ENCODE measurements at regions not wholly inside any gene's neighbourhood (a gene's known extent, or its start where the extent isn't known, plus 50 kb on each side); places are given as distances from the start of the nearest gene placed in this dataset.

DNA sequence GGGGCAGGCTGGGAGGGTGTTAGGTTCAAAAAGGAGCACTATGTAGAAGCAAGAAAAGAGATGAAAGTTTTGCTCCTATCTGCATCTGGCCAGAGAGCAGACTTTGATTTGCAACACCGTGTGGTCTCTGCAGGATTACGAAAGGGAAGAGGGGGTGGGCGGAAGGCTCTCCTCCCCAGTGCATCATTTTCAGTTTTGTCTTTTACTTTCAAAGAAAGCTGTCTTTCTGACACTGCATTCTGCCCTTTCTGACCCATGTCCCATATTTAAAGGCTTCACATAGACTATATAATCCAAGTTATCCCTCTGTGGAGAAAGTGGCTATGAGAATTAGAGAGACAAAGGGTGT lies 126.5 kb downstream of the RHOU start:
- Histone ChIP-seq H3K27ac (ENCODE audit: low read depth in 1 of 2, low read length in 2 of 2) (no peak overlapping the region), H3K4me2 (replicated peaks; ENCODE audit: extremely low read depth, low read length, poor library complexity, severe bottlenecking) (peak overlapping the region; percentile 40), H2AFZ (ENCODE audit: insufficient read depth, low read depth, low read length, poor library complexity, severe bottlenecking) (no peak overlapping the region), H4K20me1 (ENCODE audit: insufficient read depth, low read length) (no peaks in the 10 kb centered on the region), H3K9ac (ENCODE audit: insufficient read depth, low read length, poor library complexity, severe bottlenecking) (no peak overlapping the region), H3K27me3 (ENCODE audit: control insufficient read depth in 2 of 2, insufficient read depth in 2 of 2, low read length in 2 of 2) (no peaks in the 10 kb centered on the region), H3K36me3 (replicated peaks in 1 of 2; ENCODE audit: control insufficient read depth in 1 of 2, insufficient read depth in 2 of 2, low read length in 2 of 2) (no peaks in the 10 kb centered on the region), H3K9me3 (replicated peaks in 1 of 2; ENCODE audit: control insufficient read depth in 1 of 2, insufficient read depth in 1 of 2, low read length in 2 of 2) (no peaks in the 10 kb centered on the region), H3K4me3 (replicated peaks in 1 of 3; ENCODE audit: low read depth in 2 of 3, low read length in 3 of 3) (peak overlapping the region in 1 of 3 experiments; percentile 3), H3K79me2 (ENCODE audit: insufficient read depth, low read length) (no peaks in the 10 kb centered on the region), H3K4me1 (ENCODE audit: control insufficient read depth in 1 of 2, insufficient read depth in 2 of 2, low read length in 2 of 2) (peaks cover 32 to 41% of the 10 kb centered on the region in 2 donors)
- H3K27ac Mint-ChIP-seq: no peak overlapping the region
- DNase-seq: peak in 1 of 3 donors; percentile 22
- H3K4me1 Mint-ChIP-seq: peaks cover 37% of the 10 kb centered on the region
- H3K4me3 Mint-ChIP-seq: peak overlapping the region; percentile 49 to 62
- WGBS (ENCODE audit: insufficient coverage): no CpG with 5 or more reads among the region's 3 CpGs
- H3K27me3 Mint-ChIP-seq (ENCODE audit: low read depth in 3 of 3): peaks cover 2 to 6% (median 3%) of the 10 kb centered on the region in 3 donors
- no peak for TF ChIP-seq CTCF (IDR thresholded peaks at IDR 0.05)
- peaks cover 0 to 2% of the 10 kb centered on the region in 2 donors for H3K36me3 Mint-ChIP-seq
- H3K9me3 Mint-ChIP-seq: peaks cover 0 to 2% (median 0%) of the 10 kb centered on the region in 7 donors
- intact Hi-C loops (cut with micrococcal nuclease): no loop called here

DNA sequence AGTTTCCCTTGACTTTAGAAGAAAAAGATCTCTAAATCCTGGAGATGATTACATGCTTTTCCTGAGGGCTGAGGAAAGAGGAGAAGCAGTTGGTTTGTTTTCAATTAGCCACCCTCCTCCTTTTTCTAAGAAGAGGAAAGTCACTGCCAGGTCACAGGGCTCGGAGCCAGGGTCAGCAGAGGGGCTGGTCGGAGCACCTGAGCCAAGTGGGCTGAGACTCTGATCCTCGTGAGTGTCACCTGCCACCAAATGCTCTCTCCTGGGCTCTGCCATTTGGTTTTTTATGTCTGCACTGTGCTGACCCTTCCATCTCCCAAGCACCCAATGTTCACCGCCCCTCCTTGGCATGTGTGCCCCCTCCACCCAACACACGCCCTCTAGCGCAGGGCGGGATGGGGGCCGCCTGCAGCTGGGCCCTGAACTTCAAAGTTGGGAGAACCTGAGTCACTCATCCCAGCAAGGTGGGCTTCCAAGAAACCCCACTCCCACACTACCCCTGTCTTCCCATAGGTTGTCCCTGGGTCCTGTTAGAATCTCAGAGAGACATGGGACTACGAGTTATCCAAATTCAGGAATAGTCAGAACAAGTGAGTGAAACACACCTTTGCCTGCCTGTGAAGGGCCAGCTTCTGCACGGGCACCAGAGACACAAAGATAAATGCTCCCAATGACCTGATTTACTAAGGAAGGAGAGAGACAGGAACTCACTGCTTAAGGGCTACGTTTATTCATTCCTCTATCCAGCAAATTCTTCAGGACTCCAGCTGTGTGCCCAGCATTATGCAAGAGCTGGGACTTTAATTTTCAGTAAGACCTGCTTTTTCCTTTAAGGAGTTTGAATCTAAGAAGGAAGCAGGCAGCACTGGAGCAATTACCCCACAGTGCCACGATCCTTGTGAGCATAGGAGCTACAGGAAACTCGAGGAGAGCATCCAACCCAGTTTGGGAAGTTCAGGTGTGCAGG lies 127.5 kb downstream of the RHOU start:
- H3K9me3 Mint-ChIP-seq: peaks cover 0 to 2% (median 0%) of the 10 kb centered on the region in 7 donors
- peaks cover 37% of the 10 kb centered on the region for H3K4me1 Mint-ChIP-seq
- no peaks in the 10 kb centered on the region for H3K9me3 ChIP-seq (replicated peaks in 1 of 2; ENCODE audit: control insufficient read depth in 1 of 2, insufficient read depth in 1 of 2, low read length in 2 of 2)
- no peak overlapping the region for H3K4me3 ChIP-seq (replicated peaks in 1 of 3; ENCODE audit: low read depth in 2 of 3, low read length in 3 of 3)
- no peaks in the 10 kb centered on the region for H4K20me1 ChIP-seq (ENCODE audit: insufficient read depth, low read length)
- DNase-seq: no peak
- H3K27ac ChIP-seq (ENCODE audit: low read depth in 1 of 2, low read length in 2 of 2): no peak overlapping the region
- peaks cover 0 to 2% of the 10 kb centered on the region in 2 donors for H3K36me3 Mint-ChIP-seq
- WGBS (ENCODE audit: insufficient coverage): 93% methylated on average over 12 of the region's 13 CpGs
- intact Hi-C loops (cut with micrococcal nuclease): no loop called here
- H2AFZ ChIP-seq (ENCODE audit: insufficient read depth, low read depth, low read length, poor library complexity, severe bottlenecking): no peak overlapping the region
- no peak overlapping the region for H3K4me2 ChIP-seq (replicated peaks; ENCODE audit: extremely low read depth, low read length, poor library complexity, severe bottlenecking)
- H3K27me3 ChIP-seq (ENCODE audit: control insufficient read depth in 2 of 2, insufficient read depth in 2 of 2, low read length in 2 of 2): no peaks in the 10 kb centered on the region
- no peak for TF ChIP-seq CTCF (IDR thresholded peaks at IDR 0.05)
- peak overlapping the region in 1 of 7 donors; percentile 78 for H3K27ac Mint-ChIP-seq
- H3K79me2 ChIP-seq (ENCODE audit: insufficient read depth, low read length): no peaks in the 10 kb centered on the region
- peaks cover 2 to 4% (median 3%) of the 10 kb centered on the region in 3 donors for H3K27me3 Mint-ChIP-seq (ENCODE audit: low read depth in 3 of 3)
- no peak overlapping the region for H3K9ac ChIP-seq (ENCODE audit: insufficient read depth, low read length, poor library complexity, severe bottlenecking)
- H3K4me3 Mint-ChIP-seq: no peak overlapping the region
- no peaks in the 10 kb centered on the region for H3K36me3 ChIP-seq (replicated peaks in 1 of 2; ENCODE audit: control insufficient read depth in 1 of 2, insufficient read depth in 2 of 2, low read length in 2 of 2)
- peaks cover 32 to 41% of the 10 kb centered on the region in 2 donors for H3K4me1 ChIP-seq (ENCODE audit: control insufficient read depth in 1 of 2, insufficient read depth in 2 of 2, low read length in 2 of 2)

Data from CD14-positive monocyte (primary cell).